Endodermal cell (in vitro differentiated cells): ENCODE measurements at regions not wholly inside any gene's neighbourhood (a gene's known extent, or its start where the extent isn't known, plus 50 kb on each side); places are given as distances from the start of the nearest gene placed in this dataset.
A peak's percentile ranks its signal among the peaks of the same experiment; 100 is the strongest.

Experiments used
- DNase-seq: peaks from one replicate; pipeline ENCODE4 v3.0.0-alpha.2; 2017
- H3K27ac ChIP-seq: 2 replicates; pipeline ENCODE4 v1.5.1; 2013; ENCODE audit warnings: mild to moderate bottlenecking, low read depth, low read length, moderate library complexity
- H3K27me3 ChIP-seq: 2 replicates; pipeline ENCODE4 v1.6.1; 2013; ENCODE audit warnings: mild to moderate bottlenecking, low read length, moderate library complexity; ENCODE audit not compliant: insufficient read depth, control insufficient read depth, poor library complexity, severe bottlenecking
- H3K36me3 ChIP-seq: 2 replicates; pipeline ENCODE4 v1.7.0; 2013; ENCODE audit warnings: mild to moderate bottlenecking, low read length, moderate library complexity; ENCODE audit not compliant: control insufficient read depth, insufficient read depth
- H3K4me1 ChIP-seq: one replicate; pipeline ENCODE4 v1.7.0; 2013; ENCODE audit warnings: low read length; ENCODE audit not compliant: control insufficient read depth, insufficient read depth
- H3K4me3 ChIP-seq: 2 replicates; pipeline ENCODE4 v1.5.1; 2013; ENCODE audit warnings: mild to moderate bottlenecking, low read length, moderate library complexity
- H3K9ac ChIP-seq: 2 replicates; pipeline ENCODE4 v1.6.1; 2013; ENCODE audit warnings: mild to moderate bottlenecking, low read length, moderate library complexity; ENCODE audit not compliant: poor library complexity, severe bottlenecking; ENCODE audit errors: extremely low read depth
- H3K9me3 ChIP-seq: 2 replicates; pipeline ENCODE4 v1.6.1; 2013; ENCODE audit warnings: mild to moderate bottlenecking, low read length, moderate library complexity; ENCODE audit not compliant: control insufficient read depth
- H3K27ac Mint-ChIP-seq: 2 replicates; pipeline ENCODE4 v1.8.0; 2020; ENCODE audit warnings: mixed read lengths
- H3K27me3 Mint-ChIP-seq: 2 replicates; pipeline ENCODE4 v1.8.0; 2021; ENCODE audit warnings: mild to moderate bottlenecking, mixed read lengths; ENCODE audit not compliant: insufficient read depth
- H3K36me3 Mint-ChIP-seq: 2 replicates; pipeline ENCODE4 v1.8.0; 2020; ENCODE audit warnings: low read depth, mixed read lengths
- H3K4me1 Mint-ChIP-seq: 2 replicates; pipeline ENCODE4 v1.8.0; 2020; ENCODE audit warnings: mixed read lengths
- H3K4me3 Mint-ChIP-seq: 2 replicates; pipeline ENCODE4 v1.8.0; 2020; ENCODE audit warnings: mild to moderate bottlenecking, moderate library complexity, mixed read lengths
- H3K9me3 Mint-ChIP-seq: 2 replicates; pipeline ENCODE4 v1.8.0; 2020; ENCODE audit warnings: mild to moderate bottlenecking, mixed read lengths
- CTCF ChIP-seq: fragments of 200-600 bp; sonication (generic); conservative IDR thresholded peaks from 2 replicates; pipeline ENCODE4 v1.5.0; 2021; ENCODE audit warnings: antibody characterized with exemption, mild to moderate bottlenecking
- WGBS, 2 experiments: methylation state at CpG; one replicate each; pipeline versions ENCODE4 v1.1.5 to v1.1.7; 2013; ENCODE audit warnings: missing lambda C conversion rate in 2 of 2, mixed read lengths in 1 of 2; ENCODE audit not compliant: insufficient coverage in 1 of 2, insufficient read length in 1 of 2; 5-methylcytosine and 5-hydroxymethylcytosine counted together

GRCh38 chr7:67771846-67772605 is 775.4 kb downstream of the TYW1 start:
- Mint-ChIP-seq H3K27ac (no peak overlapping the region), H3K27me3 (peaks cover 24% of the 10 kb centered on the region)

GRCh38 chr7:67773081-67773480 is 776.4 kb downstream of the TYW1 start:
- TF ChIP-seq CTCF = no peak
- Mint-ChIP-seq H3K27me3 (peaks cover 28% of the 10 kb centered on the region), H3K36me3 (no peaks in the 10 kb centered on the region), H3K4me1 (peaks cover 19% of the 10 kb centered on the region), H3K9me3 (peaks cover 11% of the 10 kb centered on the region), H3K27ac (no peak overlapping the region), H3K4me3 (no peak overlapping the region)
- Histone ChIP-seq H3K4me3 (no peak overlapping the region), H3K9me3 (no peaks in the 10 kb centered on the region), H3K27me3 (no peaks in the 10 kb centered on the region), H3K9ac (no peak overlapping the region), H3K4me1 (peaks cover 11% of the 10 kb centered on the region), H3K36me3 (no peaks in the 10 kb centered on the region), H3K27ac (no peak overlapping the region)
- DNase-seq = no peak
- 93% methylated on average over 4 to 6 of the region's 6 CpGs for WGBS, 2 experiments

More at GRCh38 chr7:67771846-67772605, 775.4 kb downstream of the TYW1 start:
- H3K36me3 Mint-ChIP-seq = no peaks in the 10 kb centered on the region
- H3K9me3 Mint-ChIP-seq = peaks cover 16% of the 10 kb centered on the region
- no peak for TF ChIP-seq CTCF
- no peak overlapping the region for H3K4me3 ChIP-seq
- H3K36me3 ChIP-seq = no peaks in the 10 kb centered on the region
- H3K4me1 Mint-ChIP-seq = peaks cover 18% of the 10 kb centered on the region
- H3K27me3 ChIP-seq = no peaks in the 10 kb centered on the region
- no peak overlapping the region for H3K4me3 Mint-ChIP-seq
- DNase-seq = peak; percentile 44
- peaks cover 1% of the 10 kb centered on the region for H3K9me3 ChIP-seq
- H3K9ac ChIP-seq = no peak overlapping the region
- H3K27ac ChIP-seq = no peak overlapping the region
- peaks cover 11% of the 10 kb centered on the region for H3K4me1 ChIP-seq
- WGBS, 2 experiments = 92 to 94% methylated on average over 15 of the region's 15 CpGs

GRCh38 chr7:67777119-67777518 is 780.5 kb downstream of the TYW1 start:
- no peak for DNase-seq

More at GRCh38 chr7:67777119-67777518, 780.5 kb downstream of the TYW1 start:
- H3K36me3 ChIP-seq = no peaks in the 10 kb centered on the region
- Mint-ChIP-seq H3K36me3 (no peaks in the 10 kb centered on the region), H3K27me3 (peaks cover 43% of the 10 kb centered on the region), H3K9me3 (peaks cover 10% of the 10 kb centered on the region), H3K4me1 (peaks cover 24% of the 10 kb centered on the region), H3K4me3 (no peak overlapping the region), H3K27ac (no peak overlapping the region)
- TF ChIP-seq CTCF = no peak
- H3K27ac ChIP-seq = no peak overlapping the region
- H3K9ac ChIP-seq = no peak overlapping the region
- no peaks in the 10 kb centered on the region for H3K27me3 ChIP-seq
- H3K4me3 ChIP-seq = no peak overlapping the region
- H3K4me1 ChIP-seq = peaks cover 11% of the 10 kb centered on the region
- WGBS, 2 experiments = 90 to 94% methylated on average over 1 to 3 of the region's 3 CpGs
- no peaks in the 10 kb centered on the region for H3K9me3 ChIP-seq
